HEK293 (cell line): ENCODE measurements at regions not wholly inside any gene's neighbourhood (a gene's known extent, or its start where the extent isn't known, plus 50 kb on each side); places are given as distances from the start of the nearest gene placed in this dataset.

ENCODE experiments used
- CTCF ChIP-seq: fragments of 450-650 bp; formaldehyde crosslinking; IDR thresholded peaks from 2 replicates; pipeline ENCODE4 v1.5.1; 2016; ENCODE audit warnings: missing biosample characterization, missing genetic modification characterization
- KLF10 ChIP-seq: fragments of 450-650 bp; IDR thresholded peaks from 2 replicates; pipeline ENCODE4 v1.5.1; 2018; ENCODE audit warnings: missing biosample characterization, mild to moderate bottlenecking, missing genetic modification characterization
- YY1 ChIP-seq: fragments of 450-650 bp; formaldehyde crosslinking; IDR thresholded peaks from 2 replicates; pipeline ENCODE4 v1.5.1; 2018; ENCODE audit warnings: missing biosample characterization, missing genetic modification characterization
- ZBTB49 ChIP-seq: fragments of 450-650 bp; formaldehyde crosslinking; IDR thresholded peaks from 2 replicates; pipeline ENCODE4 v1.5.1; 2016; ENCODE audit warnings: missing biosample characterization, missing genetic modification characterization, low read depth
- ZBTB7A ChIP-seq: fragments of 450-650 bp; formaldehyde crosslinking; IDR thresholded peaks from 2 replicates; pipeline ENCODE4 v1.5.1; 2016; ENCODE audit warnings: low read depth, missing biosample characterization, missing genetic modification characterization
- ZNF830 ChIP-seq: fragments of 450-650 bp; IDR thresholded peaks from 2 replicates; pipeline ENCODE4 v1.5.0; 2018; ENCODE audit warnings: missing biosample characterization, missing genetic modification characterization, low read depth, mild to moderate bottlenecking, moderate library complexity

- TF ChIP-seq ZBTB49 (tag by site-specific recombination) (no peak), ZNF830 (tag by site-specific recombination) (no peak), YY1 (tag by site-specific recombination) (no peak), ZBTB7A (tag by site-specific recombination) (no peak), CTCF (no peak), KLF10 (no peak)
These were observed 188.4 kb downstream of the SEM1 start for GRCh38 chr7:96521068-96521894.
